Loucy (cell line): ENCODE measurements at regions not wholly inside any gene's neighbourhood (a gene's known extent, or its start where the extent isn't known, plus 50 kb on each side); places are given as distances from the start of the nearest gene placed in this dataset.

Experiments used
- H2AFZ ChIP-seq: fragments of 200-600 bp; sonication (generic); 2 replicates; pipeline ENCODE4 v1.6.0; 2016; ENCODE audit warnings: antibody characterized with exemption, mild to moderate bottlenecking, low read length, moderate library complexity
- H3F3A ChIP-seq: fragments of 200-600 bp; 2 replicates; pipeline ENCODE4 v1.6.0; 2016; ENCODE audit warnings: antibody characterized with exemption, low read depth, mild to moderate bottlenecking
- H3K27me3 ChIP-seq: fragments of 200-600 bp; sonication (generic); 2 replicates; pipeline ENCODE4 v1.6.1; 2014; ENCODE audit warnings: low read length, mild to moderate bottlenecking; ENCODE audit not compliant: insufficient read depth, poor library complexity, severe bottlenecking
- H3K36me3 ChIP-seq: fragments of 200-600 bp; sonication (generic); 2 replicates; pipeline ENCODE4 v1.6.1; 2016; ENCODE audit warnings: low read length; ENCODE audit not compliant: insufficient read depth
- H3K4me1 ChIP-seq: fragments of 200-600 bp; sonication (generic); 2 replicates; pipeline ENCODE4 v1.5.1; 2014; ENCODE audit warnings: low read length, mild to moderate bottlenecking; ENCODE audit not compliant: insufficient read depth, poor library complexity, severe bottlenecking
- H3K4me2 ChIP-seq: fragments of 200-600 bp; sonication (generic); 2 replicates; pipeline ENCODE4 v1.6.0; 2014; ENCODE audit warnings: antibody characterized with exemption, low read length, low read depth, mild to moderate bottlenecking; ENCODE audit not compliant: poor library complexity, severe bottlenecking
- H3K4me3 ChIP-seq: fragments of 200-600 bp; sonication (generic); 2 replicates; pipeline ENCODE4 v1.5.1; 2014; ENCODE audit warnings: low read length, mild to moderate bottlenecking, mixed read lengths; ENCODE audit not compliant: poor library complexity, severe bottlenecking
- H3K79me2 ChIP-seq: fragments of 200-600 bp; sonication (generic); 2 replicates; pipeline ENCODE4 v1.6.1; 2014; ENCODE audit warnings: low read length; ENCODE audit not compliant: insufficient read depth
- H3K9ac ChIP-seq: fragments of 200-600 bp; sonication (generic); 2 replicates; pipeline ENCODE4 v1.6.0; 2014; ENCODE audit warnings: mild to moderate bottlenecking, low read depth, low read length, moderate library complexity; ENCODE audit not compliant: poor library complexity, severe bottlenecking
- H3K9me2 ChIP-seq: fragments of 200-600 bp; sonication (generic); replicated peaks from 2 replicates; pipeline ENCODE4 v1.6.1; 2016; ENCODE audit warnings: low read depth, low read length, mixed read lengths
- H3K9me3 ChIP-seq: fragments of 200-600 bp; sonication (generic); 2 replicates; pipeline ENCODE4 v1.6.1; 2014; ENCODE audit warnings: mild to moderate bottlenecking, antibody characterized with exemption, low read length, low read depth; ENCODE audit not compliant: insufficient read depth
- H4K20me1 ChIP-seq: fragments of 200-600 bp; sonication (generic); 2 replicates; pipeline ENCODE4 v1.6.0; 2014; ENCODE audit warnings: antibody characterized with exemption, low read length, mild to moderate bottlenecking; ENCODE audit not compliant: insufficient read depth, poor library complexity, severe bottlenecking
- CTCF ChIP-seq: fragments of 200-600 bp; sonication (generic); conservative IDR thresholded peaks from 2 replicates; pipeline ENCODE4 v1.5.1; 2014; ENCODE audit warnings: mild to moderate bottlenecking, antibody characterized with exemption, low read length
- EZH2phosphoT487 ChIP-seq: fragments of 200-600 bp; IDR thresholded peaks from 2 replicates; pipeline ENCODE4 v1.6.1; 2018; ENCODE audit warnings: antibody characterized with exemption, mild to moderate bottlenecking, moderate library complexity, borderline replicate concordance

DNA sequence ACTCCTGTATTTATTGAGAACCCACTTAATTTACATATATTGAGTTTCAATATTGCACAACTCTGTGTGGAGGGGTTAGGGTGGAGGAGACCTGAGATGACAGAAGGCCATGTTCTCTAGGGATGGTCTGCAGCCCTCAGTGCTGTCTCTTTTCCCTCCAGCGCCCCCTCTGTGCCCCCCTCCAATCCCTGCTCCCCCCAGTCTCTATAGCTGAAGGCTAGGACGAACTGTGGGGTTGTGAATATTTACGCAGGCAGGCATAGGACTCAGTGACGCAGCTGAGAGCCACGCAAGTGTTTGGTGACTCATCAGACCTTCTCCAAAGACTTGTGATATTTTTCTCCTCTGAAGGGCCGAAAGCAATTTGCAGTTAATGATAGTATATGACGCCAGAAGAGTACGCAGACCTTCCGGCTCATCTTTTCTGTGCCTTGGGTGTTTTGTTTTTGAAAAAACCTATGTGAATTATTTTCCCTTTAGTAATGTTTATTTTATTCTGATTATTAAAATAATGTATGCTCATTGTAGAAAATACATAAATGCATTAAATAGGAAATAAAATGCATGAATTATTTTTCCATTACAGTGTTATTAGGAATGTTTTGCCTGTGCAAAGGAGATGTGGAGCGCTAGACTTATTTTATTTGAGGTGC, 85.3 kb downstream of the SLC25A47 start:
- Histone ChIP-seq H3K4me1 (peaks cover 26% of the 10 kb centered on the region), H3K36me3 (no peaks in the 10 kb centered on the region), H3K4me3 (no peak overlapping the region), H4K20me1 (no peaks in the 10 kb centered on the region), H3K79me2 (no peaks in the 10 kb centered on the region), H3K9me2 (no peaks in the 10 kb centered on the region), H3F3A (no peaks in the 10 kb centered on the region), H3K4me2 (no peak overlapping the region), H3K9me3 (no peaks in the 10 kb centered on the region), H3K27me3 (no peaks in the 10 kb centered on the region), H3K9ac (no peak overlapping the region), H2AFZ (no peak overlapping the region)
- TF ChIP-seq CTCF (no peak), EZH2phosphoT487 (no peak)

GRCh38 chr14:100409003-100409360, 85.8 kb downstream of the SLC25A47 start:
- Histone ChIP-seq H3K36me3 (no peaks in the 10 kb centered on the region), H3K4me3 (no peak overlapping the region), H3K9me2 (no peaks in the 10 kb centered on the region), H4K20me1 (no peaks in the 10 kb centered on the region), H2AFZ (no peak overlapping the region), H3K9ac (no peak overlapping the region), H3K4me2 (no peak overlapping the region), H3K9me3 (no peaks in the 10 kb centered on the region), H3K79me2 (no peaks in the 10 kb centered on the region), H3K4me1 (peaks cover 23% of the 10 kb centered on the region), H3F3A (no peaks in the 10 kb centered on the region), H3K27me3 (no peaks in the 10 kb centered on the region)
- no peak for TF ChIP-seq EZH2phosphoT487
- no peak for TF ChIP-seq CTCF

GRCh38 chr14:100409651-100410050, 86.5 kb downstream of the SLC25A47 start:
- TF ChIP-seq EZH2phosphoT487 (no peak), CTCF (no peak)
- Histone ChIP-seq H4K20me1 (no peaks in the 10 kb centered on the region), H3K9me3 (no peaks in the 10 kb centered on the region), H3F3A (no peaks in the 10 kb centered on the region), H3K27me3 (no peaks in the 10 kb centered on the region), H3K9ac (no peak overlapping the region), H3K79me2 (no peaks in the 10 kb centered on the region), H3K4me2 (no peak overlapping the region), H2AFZ (no peak overlapping the region), H3K4me1 (peaks cover 16% of the 10 kb centered on the region), H3K4me3 (no peak overlapping the region), H3K9me2 (no peaks in the 10 kb centered on the region), H3K36me3 (no peaks in the 10 kb centered on the region)
